Thyroid gland (tissue), 4 donors: ENCODE measurements at regions not wholly inside any gene's neighbourhood (a gene's known extent, or its start where the extent isn't known, plus 50 kb on each side); places are given as distances from the start of the nearest gene placed in this dataset.

Source experiments
- DNase-seq, 2 donors: peaks; one replicate each; pipeline ENCODE4 v3.0.0-alpha.2; 2019
- H3K27ac ChIP-seq, 3 donors: fragments of 200-600 bp; sonication (generic); 1 replicate in 2 of 3; 2 replicates in 1 of 3; pipeline ENCODE4 v1.5.1; 2016 to 2019; ENCODE audit warnings: mild to moderate bottlenecking in 1 of 3, moderate library complexity in 1 of 3
- H3K27me3 ChIP-seq: fragments of 200-600 bp; sonication (generic); one replicate; pipeline ENCODE4 v1.5.1; 2019
- H3K36me3 ChIP-seq, 2 donors: fragments of 200-600 bp; sonication (generic); one replicate each; pipeline ENCODE4 v1.5.1; 2016 to 2019
- H3K4me1 ChIP-seq, 2 donors: fragments of 200-600 bp; sonication (generic); one replicate each; pipeline ENCODE4 v1.5.1; 2017 to 2019
- H3K4me3 ChIP-seq, 3 donors: fragments of 200-600 bp; sonication (generic); replicated peaks in 1 of 3; 1 replicate in 2 of 3; 2 replicates in 1 of 3; pipeline ENCODE4 v1.5.1; 2016; ENCODE audit warnings: mild to moderate bottlenecking in 1 of 3
- H3K9me3 ChIP-seq: fragments of 200-600 bp; sonication (generic); one replicate; pipeline ENCODE4 v1.5.1; 2017
- POLR2A ChIP-seq, 2 donors: fragments of 450-650 bp; IDR thresholded peaks; one replicate each; pipeline ENCODE4 v1.6.1; 2017; ENCODE audit warnings: antibody characterized with exemption in 2 of 2, mild to moderate bottlenecking in 2 of 2, moderate library complexity in 1 of 2
- WGBS, 2 donors: methylation state at CpG; one replicate each; pipeline ENCODE4 v1.1.5; 2017; 5-methylcytosine and 5-hydroxymethylcytosine counted together
- intact Hi-C: fragments of 100-400 bp; cut with DNase I; formaldehyde crosslinking; loops from one replicate; pipeline ENCODE4 v1.15.1; 2023
- TF ChIP-seq, protein P1 (sequence below), 6 experiments: fragments of 200-600 bp in 3 of 6; fragments of 450-650 bp in 3 of 6; sonication (generic) in 3 of 6; IDR thresholded peaks; one replicate each; pipeline ENCODE4 v1.5.1; 2016 to 2019; ENCODE audit warnings: antibody characterized with exemption in 6 of 6, mild to moderate bottlenecking in 2 of 6, inconsistent platforms in 1 of 6, moderate library complexity in 1 of 6

DNA sequence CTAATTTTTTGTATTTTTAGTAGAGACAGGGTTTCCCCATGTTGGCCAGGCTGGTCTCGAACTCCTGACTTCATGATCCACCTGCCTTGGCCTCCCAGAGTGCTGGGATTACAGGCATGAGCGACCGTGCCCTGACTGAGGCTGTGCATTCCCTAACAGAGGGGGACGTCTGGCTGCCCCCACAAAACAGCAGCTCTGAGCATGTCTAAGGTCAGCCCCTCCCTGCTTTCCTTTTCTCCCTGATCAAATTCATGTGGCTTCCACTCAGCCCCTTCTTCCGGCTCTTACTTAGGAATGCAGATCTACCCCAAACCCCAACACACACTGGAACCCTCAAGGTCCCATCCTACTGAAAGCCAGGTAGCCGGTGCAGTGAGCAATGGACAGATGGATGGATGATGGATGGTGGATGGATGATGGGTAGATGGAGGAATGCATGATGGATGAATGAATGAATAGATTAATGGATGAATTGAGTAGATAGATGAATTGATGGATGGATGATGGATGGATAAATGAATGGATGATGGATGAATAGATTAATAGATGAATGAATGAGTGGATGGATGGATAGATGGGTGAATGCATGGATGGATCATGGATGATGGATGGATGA lies 91.5 kb upstream of the BHLHE23 start:
- no peak overlapping the region for H3K4me3 ChIP-seq
- WGBS, 2 donors: 78 to 84% methylated on average over 6 of the region's 6 CpGs
- TF ChIP-seq, protein P1, sequence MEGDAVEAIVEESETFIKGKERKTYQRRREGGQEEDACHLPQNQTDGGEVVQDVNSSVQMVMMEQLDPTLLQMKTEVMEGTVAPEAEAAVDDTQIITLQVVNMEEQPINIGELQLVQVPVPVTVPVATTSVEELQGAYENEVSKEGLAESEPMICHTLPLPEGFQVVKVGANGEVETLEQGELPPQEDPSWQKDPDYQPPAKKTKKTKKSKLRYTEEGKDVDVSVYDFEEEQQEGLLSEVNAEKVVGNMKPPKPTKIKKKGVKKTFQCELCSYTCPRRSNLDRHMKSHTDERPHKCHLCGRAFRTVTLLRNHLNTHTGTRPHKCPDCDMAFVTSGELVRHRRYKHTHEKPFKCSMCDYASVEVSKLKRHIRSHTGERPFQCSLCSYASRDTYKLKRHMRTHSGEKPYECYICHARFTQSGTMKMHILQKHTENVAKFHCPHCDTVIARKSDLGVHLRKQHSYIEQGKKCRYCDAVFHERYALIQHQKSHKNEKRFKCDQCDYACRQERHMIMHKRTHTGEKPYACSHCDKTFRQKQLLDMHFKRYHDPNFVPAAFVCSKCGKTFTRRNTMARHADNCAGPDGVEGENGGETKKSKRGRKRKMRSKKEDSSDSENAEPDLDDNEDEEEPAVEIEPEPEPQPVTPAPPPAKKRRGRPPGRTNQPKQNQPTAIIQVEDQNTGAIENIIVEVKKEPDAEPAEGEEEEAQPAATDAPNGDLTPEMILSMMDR (IDR thresholded peaks at IDR 0.05): no peak
- TF ChIP-seq POLR2A (IDR thresholded peaks at IDR 0.05): no peak
- intact Hi-C loops: no loop called here
- H3K27me3 ChIP-seq: no peaks in the 10 kb centered on the region
- H3K9me3 ChIP-seq: no peaks in the 10 kb centered on the region
- no peaks in the 10 kb centered on the region for H3K36me3 ChIP-seq
- no peak overlapping the region for H3K27ac ChIP-seq
- DNase-seq: no peak
- peaks cover 3 to 12% of the 10 kb centered on the region in 2 donors for H3K4me1 ChIP-seq

DNA sequence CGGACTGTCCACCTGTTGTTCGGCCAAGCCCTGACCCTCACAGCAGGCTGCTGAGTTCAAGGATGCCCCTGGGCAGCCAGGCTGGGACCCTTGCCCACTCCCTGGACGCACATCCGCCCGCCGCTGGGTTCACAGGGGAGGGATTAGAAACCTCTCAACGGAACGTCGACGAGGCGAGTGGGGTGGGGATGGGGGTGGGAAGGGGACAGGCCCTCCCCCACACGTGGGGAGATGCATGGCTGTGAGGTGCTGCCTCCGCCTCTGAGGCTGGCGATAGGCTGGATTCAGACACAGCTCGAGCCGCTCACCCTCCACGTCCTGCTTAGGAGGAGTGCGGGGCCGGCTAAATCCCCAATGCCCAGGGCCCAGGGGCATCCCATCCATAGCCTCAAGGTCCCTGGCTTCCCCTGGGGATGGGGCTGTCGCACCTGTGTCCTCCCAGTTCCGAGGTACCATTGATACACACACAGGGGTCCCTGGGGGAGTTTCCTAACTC lies 90.6 kb upstream of the BHLHE23 start:
- intact Hi-C loops: no loop called here
- Histone ChIP-seq H3K9me3 (no peaks in the 10 kb centered on the region), H3K27ac (no peak overlapping the region), H3K27me3 (no peaks in the 10 kb centered on the region), H3K4me3 (no peak overlapping the region), H3K4me1 (peaks cover 0 to 6% of the 10 kb centered on the region in 2 donors), H3K36me3 (no peaks in the 10 kb centered on the region)
- TF ChIP-seq POLR2A (IDR thresholded peaks at IDR 0.05): no peak
- TF ChIP-seq, protein P1 (IDR thresholded peaks at IDR 0.05): no peak
- DNase-seq: no peak
- 71 to 73% methylated on average over 6 to 17 of the region's 21 CpGs for WGBS, 2 donors

DNA sequence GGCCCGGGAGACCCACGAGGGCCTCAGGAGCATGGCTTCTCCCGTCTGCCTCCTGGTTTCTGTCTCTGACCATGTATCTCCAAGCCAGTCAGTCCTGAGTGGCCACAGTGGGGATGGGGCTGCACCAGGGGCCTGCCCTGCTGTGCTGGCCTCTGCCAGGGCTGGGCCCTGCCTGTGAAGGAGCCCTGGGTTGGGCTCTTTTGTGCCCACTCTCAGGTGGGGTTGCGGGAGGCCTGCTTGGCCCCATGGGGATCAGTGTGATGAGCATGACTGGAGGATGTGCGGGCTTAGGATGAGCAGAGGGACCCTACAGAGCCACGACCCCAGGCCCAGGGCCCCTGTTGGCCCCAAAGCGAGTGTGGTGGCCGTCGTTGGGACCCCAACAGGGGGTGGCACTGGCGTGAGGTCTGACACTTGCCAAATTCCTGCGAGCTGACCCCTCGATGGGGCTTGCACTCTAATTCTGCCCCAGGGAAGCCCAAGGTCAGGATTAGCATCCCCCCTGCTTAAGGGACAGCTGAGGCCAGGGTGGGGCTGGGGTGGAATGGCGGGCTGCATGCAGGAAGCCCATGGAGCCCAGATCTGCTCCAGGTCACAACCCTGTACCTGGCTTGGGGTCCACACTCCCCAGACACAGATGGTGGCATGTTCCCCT lies 90.0 kb upstream of the BHLHE23 start:
- WGBS, 2 donors: 63 to 68% methylated on average over 6 to 11 of the region's 13 CpGs
- no peak overlapping the region for H3K4me3 ChIP-seq
- H3K4me1 ChIP-seq: peaks cover 0 to 1% of the 10 kb centered on the region in 2 donors
- intact Hi-C loops: no loop called here
- H3K27ac ChIP-seq: no peak overlapping the region
- H3K27me3 ChIP-seq: no peaks in the 10 kb centered on the region
- TF ChIP-seq, protein P1 (IDR thresholded peaks at IDR 0.05): no peak
- TF ChIP-seq POLR2A (IDR thresholded peaks at IDR 0.05): no peak
- H3K36me3 ChIP-seq: no peaks in the 10 kb centered on the region
- DNase-seq: no peak
- H3K9me3 ChIP-seq: no peaks in the 10 kb centered on the region

DNA sequence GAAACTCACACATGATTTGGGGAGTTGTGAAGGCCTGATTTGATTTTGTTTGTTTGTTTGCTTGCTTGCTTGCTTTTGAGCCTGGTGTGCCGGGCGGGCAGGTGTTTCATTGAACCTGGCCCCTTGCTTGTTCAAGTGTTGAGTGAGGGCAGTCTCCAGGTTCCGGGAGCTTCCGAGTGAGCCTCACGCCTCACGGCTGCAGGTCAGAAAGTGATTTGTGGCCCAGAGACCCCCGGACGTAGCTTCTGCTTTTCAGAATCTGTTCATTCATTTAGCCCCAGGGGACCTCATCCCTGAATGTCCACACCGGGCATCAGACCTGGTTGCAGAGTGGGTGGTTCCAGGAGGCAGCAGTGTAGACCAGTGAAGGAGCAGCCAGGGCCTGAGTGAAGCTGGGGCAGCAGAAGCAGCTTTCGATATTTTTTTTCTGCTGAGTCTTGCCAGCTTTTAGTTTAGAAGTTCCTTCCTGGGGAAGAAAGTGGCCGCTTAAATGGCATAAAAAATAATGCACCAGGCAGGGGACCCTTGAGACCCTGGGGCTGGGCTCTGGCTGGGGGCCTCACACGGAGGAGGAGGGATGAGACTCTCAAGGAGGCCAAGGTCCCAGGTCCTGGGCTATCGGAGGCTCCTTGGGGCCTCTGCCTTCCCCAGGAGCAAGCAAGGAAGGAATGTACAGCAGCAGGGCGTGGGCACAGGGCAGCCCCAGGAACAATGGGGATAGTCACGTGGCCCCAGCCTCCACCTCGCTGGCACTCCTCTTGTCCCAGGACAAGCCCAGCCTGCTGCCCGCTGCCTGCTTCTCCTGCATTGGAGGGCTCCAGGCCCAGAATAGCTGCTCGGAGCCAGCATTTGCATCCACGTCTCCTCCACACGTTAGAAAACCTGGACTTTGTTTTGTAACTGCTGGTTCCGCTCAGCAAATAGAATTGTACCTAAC lies 89.2 kb upstream of the BHLHE23 start:
- Histone ChIP-seq H3K9me3 (no peaks in the 10 kb centered on the region), H3K27ac (no peak overlapping the region), H3K4me1 (no peaks in the 10 kb centered on the region), H3K27me3 (no peaks in the 10 kb centered on the region), H3K4me3 (no peak overlapping the region), H3K36me3 (no peaks in the 10 kb centered on the region)
- intact Hi-C loops: no loop called here
- WGBS, 2 donors: 66 to 73% methylated on average over 17 to 18 of the region's 21 CpGs
- no peak for DNase-seq
- no peak for TF ChIP-seq POLR2A (IDR thresholded peaks at IDR 0.05)
- TF ChIP-seq, protein P1 (IDR thresholded peaks at IDR 0.05): no peak
